ENCODE measurements at regions not wholly inside any gene's neighbourhood (a gene's known extent, or its start where the extent isn't known, plus 50 kb on each side); places are given as distances from the start of the nearest gene placed in this dataset.

DNA sequence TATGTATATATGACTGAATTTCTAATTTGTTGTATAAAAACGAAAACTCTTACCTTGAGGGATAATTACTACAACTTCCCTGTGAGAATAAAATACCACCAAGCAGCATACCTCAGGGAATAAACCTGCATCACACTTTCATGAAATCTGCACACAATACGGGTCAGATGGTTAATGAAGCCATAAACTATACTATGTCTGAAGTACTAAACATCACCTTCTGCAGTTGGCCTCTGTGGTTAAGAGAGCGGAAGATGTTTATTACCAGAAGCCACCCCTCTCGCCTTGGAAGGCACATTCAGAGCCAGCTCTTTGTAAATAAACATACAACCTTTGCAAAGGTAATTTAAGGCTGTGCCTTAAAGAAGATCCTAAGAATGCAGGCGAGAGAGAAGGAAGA, 462.1 kb upstream of the NR2F2 start (continued):
- no peak for TF ChIP-seq ZBED4 (CRISPR knock-in tag; IDR thresholded peaks at IDR 0.05; ENCODE audit: borderline replicate concordance)
- TF ChIP-seq SAFB2 (CRISPR knock-in tag; IDR thresholded peaks at IDR 0.05; ENCODE audit: borderline replicate concordance, low read depth): no peak
- TF ChIP-seq AGO1 (IDR thresholded peaks at IDR 0.05; ENCODE audit: low read depth, low read length, poor library complexity, severe bottlenecking): no peak
- no peak for TF ChIP-seq ZNF891 (CRISPR knock-in tag; IDR thresholded peaks at IDR 0.05)

GRCh38 chr15:95868970-95869369, 461.5 kb upstream of the NR2F2 start:
- H3K27ac ChIP-seq (ENCODE audit: extremely low read length, insufficient read depth, low read length): no peak overlapping the region
- H3K9me3 ChIP-seq (ENCODE audit: low read length): no peaks in the 10 kb centered on the region
- in situ Hi-C loops (cut with HindIII; ENCODE audit: extremely low pct_ligation_motif_present, low pct_unique_long_range_greater_than_20kb) (no loop called here), intact Hi-C loops (cut with micrococcal nuclease; ENCODE audit: unreplicated experiment) (no loop called here)
- BruUV-seq (replicated peaks): no TSS peak
- H3K4me2 ChIP-seq (ENCODE audit: low read depth, low read length): no peak overlapping the region
- H3K79me2 ChIP-seq (ENCODE audit: insufficient read depth, low read length): no peaks in the 10 kb centered on the region
- no peaks in the 10 kb centered on the region for H3K4me1 ChIP-seq (ENCODE audit: insufficient read depth, low read length)
- no peaks in the 10 kb centered on the region for H4K20me1 ChIP-seq (ENCODE audit: insufficient read depth, low read length)
- no peak overlapping the region for H3K9ac ChIP-seq (ENCODE audit: insufficient read depth, low read depth, low read length)
- H3K27me3 ChIP-seq (ENCODE audit: control insufficient read depth in 1 of 2, insufficient read depth in 2 of 2, low read length in 2 of 2): no peaks in the 10 kb centered on the region
- no peak for DNase-seq (ENCODE audit: low spot score)
- no peak overlapping the region for H2AFZ ChIP-seq (ENCODE audit: low read length)
- no peak for FAIRE-seq
- WGBS (ENCODE audit: low lambda C conversion rate): 64% methylated on average over 13 of the region's 13 CpGs
- H3K4me3 ChIP-seq (replicated peaks in 1 of 3; ENCODE audit: insufficient read depth in 1 of 3, low read depth in 2 of 3, low read length in 3 of 3): no peak overlapping the region
- ChIA-PET POLR2A (no interaction called here), CTCF (ENCODE audit: low intra/inter-chr PET ratio, low total read pairs) (no interaction called here)
- H3K36me3 ChIP-seq (replicated peaks in 1 of 2; ENCODE audit: control insufficient read depth in 1 of 2, insufficient read depth in 2 of 2, low read length in 2 of 2): no peaks in the 10 kb centered on the region
- ATAC-seq: no peak
- TF ChIP-seq RELA (CRISPR knock-in tag; IDR thresholded peaks at IDR 0.05): no peak
- no peak for TF ChIP-seq ZFP62 (CRISPR knock-in tag; IDR thresholded peaks at IDR 0.05)
- no peak for TF ChIP-seq PAWR (CRISPR knock-in tag; IDR thresholded peaks at IDR 0.05; ENCODE audit: borderline replicate concordance)
- no peak for TF ChIP-seq MYNN (CRISPR knock-in tag; IDR thresholded peaks at IDR 0.05; ENCODE audit: low read depth)
- no peak for TF ChIP-seq CBX5 (CRISPR knock-in tag; IDR thresholded peaks at IDR 0.05; ENCODE audit: borderline replicate concordance)
- no peak for TF ChIP-seq IKZF4 (CRISPR knock-in tag; IDR thresholded peaks at IDR 0.05; ENCODE audit: borderline replicate concordance, low read depth, not compliant biosample characterization)
- TF ChIP-seq MTA1 (CRISPR knock-in tag; IDR thresholded peaks at IDR 0.05; ENCODE audit: borderline replicate concordance): no peak
- no peak for TF ChIP-seq MAF1 (CRISPR knock-in tag; IDR thresholded peaks at IDR 0.05; ENCODE audit: borderline replicate concordance)
- no peak for TF ChIP-seq CTCF (CRISPR knock-in tag; IDR thresholded peaks at IDR 0.05)
- TF ChIP-seq ZNF138 (CRISPR knock-in tag; IDR thresholded peaks at IDR 0.05; ENCODE audit: low read depth): no peak
- no peak for TF ChIP-seq ZNF276 (CRISPR knock-in tag; IDR thresholded peaks at IDR 0.05; ENCODE audit: low read depth)
- no peak for TF ChIP-seq ZNF761 (CRISPR knock-in tag; conservative IDR thresholded peaks at IDR 0.05)
- TF ChIP-seq ZNF136 (CRISPR knock-in tag; IDR thresholded peaks at IDR 0.05; ENCODE audit: low read depth): no peak
- no peak for TF ChIP-seq PAF1 (CRISPR knock-in tag; IDR thresholded peaks at IDR 0.05)
